Lower leg skin (tissue), 4 donors: ENCODE measurements at regions not wholly inside any gene's neighbourhood (a gene's known extent, or its start where the extent isn't known, plus 50 kb on each side); places are given as distances from the start of the nearest gene placed in this dataset.

ENCODE experiments used
- DNase-seq, 2 donors: peaks; one replicate each; pipeline ENCODE4 v3.0.0-alpha.2; 2019; ENCODE audit warnings: low spot score in 2 of 2
- H3K4me3 ChIP-seq: fragments of 200-600 bp; sonication (generic); 2 replicates; pipeline ENCODE4 v1.5.1; 2017; ENCODE audit warnings: mild to moderate bottlenecking, low read depth; ENCODE audit not compliant: poor library complexity, severe bottlenecking
- CTCF ChIP-seq, 3 donors: fragments of 450-650 bp; IDR thresholded peaks; one replicate each; pipeline ENCODE4 v1.5.1; 2016; ENCODE audit warnings: antibody characterized with exemption in 3 of 3, mild to moderate bottlenecking in 3 of 3, moderate library complexity in 2 of 3
- POLR2A ChIP-seq, 2 donors: fragments of 450-650 bp; IDR thresholded peaks; one replicate each; pipeline ENCODE4 v1.6.1; 2016 to 2017; ENCODE audit warnings: antibody characterized with exemption in 2 of 2, mild to moderate bottlenecking in 1 of 2, moderate library complexity in 1 of 2
- WGBS, 2 donors: methylation state at CpG; one replicate each; pipeline ENCODE4 v1.1.5; 2018; 5-methylcytosine and 5-hydroxymethylcytosine counted together
- intact Hi-C: fragments of 100-400 bp; cut with DNase I; formaldehyde crosslinking; loops from one replicate; pipeline ENCODE4 v1.15.0; 2023; ENCODE audit warnings: low total_unique reads

GRCh38 chr18:7395566-7395965 lies 164.7 kb downstream of the LRRC30 start:
- 34 to 35% methylated on average over 4 of the region's 4 CpGs for WGBS, 2 donors
- no peak for TF ChIP-seq POLR2A (IDR thresholded peaks at IDR 0.05)
- no peak for TF ChIP-seq CTCF (IDR thresholded peaks at IDR 0.05)
- H3K4me3 ChIP-seq: no peak overlapping the region
- DNase-seq: peak in 1 of 2 donors; percentile 35
- intact Hi-C loops: no loop called here

DNA sequence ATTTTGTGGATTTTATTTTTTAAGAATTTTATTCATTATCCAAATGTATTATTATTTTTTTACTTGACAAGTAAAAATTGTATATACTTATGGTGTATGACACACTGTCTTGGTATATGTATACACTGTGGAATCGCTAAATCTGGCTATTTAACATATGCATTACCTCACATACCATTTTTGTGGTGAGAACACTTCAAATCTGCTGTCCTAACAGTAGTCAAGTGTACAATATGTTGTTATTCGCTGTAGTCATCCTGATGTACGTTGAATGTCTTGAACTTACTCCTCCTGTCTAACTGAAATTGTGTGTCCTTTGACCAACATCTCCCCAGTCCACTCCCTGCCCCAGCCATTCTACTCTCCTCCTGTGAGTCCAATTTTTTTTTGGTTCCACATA lies 153.2 kb upstream of the PTPRM start:
- no peak for TF ChIP-seq POLR2A (IDR thresholded peaks at IDR 0.05)
- no peak for TF ChIP-seq CTCF (IDR thresholded peaks at IDR 0.05)
- H3K4me3 ChIP-seq: no peak overlapping the region
- intact Hi-C loops: no loop called here
- no peak for DNase-seq
- 88 to 90% methylated on average over 3 of the region's 3 CpGs for WGBS, 2 donors

DNA sequence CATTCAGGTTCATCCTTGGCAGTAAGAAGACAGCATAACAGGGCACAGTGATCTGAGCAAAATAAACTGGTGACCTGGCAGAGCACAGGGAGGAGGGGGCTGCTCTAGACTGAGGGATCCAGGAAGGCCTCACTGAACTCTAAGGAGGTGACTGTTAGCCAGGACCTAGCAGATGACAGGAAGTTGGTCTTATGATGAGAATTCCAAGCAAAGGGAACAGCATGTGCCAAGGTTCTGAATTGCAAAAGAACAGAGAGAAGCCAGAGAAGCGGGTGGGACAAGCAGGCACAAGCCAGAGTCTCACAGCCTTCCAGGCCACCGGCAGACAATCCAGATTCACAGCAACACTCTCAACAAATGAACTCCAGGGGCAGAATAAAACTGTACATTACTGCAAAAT lies 152.7 kb upstream of the PTPRM start:
- no peak overlapping the region for H3K4me3 ChIP-seq
- 23 to 27% methylated on average over 2 of the region's 2 CpGs for whole genome bisulfite sequencing, 2 donors
- no peak for TF ChIP-seq POLR2A (IDR thresholded peaks at IDR 0.05)
- TF ChIP-seq CTCF (IDR thresholded peaks at IDR 0.05): no peak
- peak; percentile 77 to 89 for DNase-seq
- intact Hi-C loops: no loop called here

DNA sequence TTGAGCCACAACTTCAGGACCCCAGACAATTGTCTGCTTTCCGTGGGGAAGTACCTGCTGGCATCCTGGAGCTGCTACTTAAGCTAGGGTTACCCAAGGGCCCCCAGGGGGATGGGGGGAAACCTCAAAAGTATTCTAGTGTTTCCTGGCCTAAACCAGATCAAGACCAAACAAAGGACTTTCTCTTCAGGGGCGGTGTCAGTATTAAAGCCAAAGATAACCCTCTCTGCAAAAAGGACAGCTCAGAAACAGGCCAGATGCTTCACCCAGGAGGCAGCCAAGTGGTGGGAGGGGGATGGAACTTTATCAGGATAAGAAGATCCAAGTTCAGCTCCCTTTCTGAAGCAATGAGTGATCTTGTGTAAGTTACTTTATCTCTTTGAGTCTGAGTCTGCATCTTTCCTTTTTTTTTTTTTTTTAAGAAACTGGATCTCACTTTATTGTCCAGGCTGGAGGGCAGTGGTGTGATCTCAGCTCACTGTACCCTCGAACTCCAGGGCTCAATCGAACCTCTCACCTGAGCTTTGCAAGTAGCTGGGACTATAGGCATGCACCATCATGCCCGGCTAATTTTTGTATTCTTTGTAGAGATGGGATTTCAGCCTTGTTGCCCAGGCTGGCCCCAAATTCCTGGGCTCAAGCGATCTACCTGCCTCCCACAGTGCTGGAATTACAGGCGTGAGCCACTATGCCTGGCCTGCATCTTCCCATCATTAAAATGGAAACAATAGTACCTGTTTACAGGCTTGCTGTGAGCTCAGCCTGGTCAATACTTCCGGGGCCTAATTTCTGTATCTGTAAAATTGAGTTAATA lies 151.8 kb upstream of the PTPRM start:
- intact Hi-C loops: no loop called here
- no peak for TF ChIP-seq POLR2A (IDR thresholded peaks at IDR 0.05)
- TF ChIP-seq CTCF (IDR thresholded peaks at IDR 0.05): no peak
- DNase-seq: peak in 1 of 2 donors; percentile 56
- 54 to 61% methylated on average over 8 of the region's 8 CpGs for WGBS, 2 donors
- no peak overlapping the region for H3K4me3 ChIP-seq

DNA sequence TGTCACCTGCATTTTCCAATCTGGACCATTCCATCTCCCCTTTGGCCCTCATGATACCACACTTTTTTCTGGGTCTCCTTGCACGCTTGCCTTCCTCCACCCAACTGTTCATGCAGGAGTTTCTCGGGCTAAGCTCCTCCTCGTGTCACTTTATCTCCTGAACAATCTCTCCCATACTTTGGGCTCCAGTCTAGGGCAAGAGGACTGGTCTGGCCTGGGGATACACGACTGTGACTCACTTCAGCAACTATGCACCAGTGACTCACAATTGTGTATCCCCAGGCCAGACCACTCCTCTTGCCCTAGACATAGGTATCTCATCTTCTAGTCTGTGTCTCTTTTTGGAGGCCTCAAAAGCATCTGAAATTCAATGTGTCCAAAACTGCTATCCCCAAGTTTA lies 149.4 kb upstream of the PTPRM start:
- intact Hi-C loops: no loop called here
- WGBS, 2 donors: 48 to 55% methylated on average over 4 of the region's 4 CpGs
- peak in 1 of 2 donors; percentile 33 for DNase-seq
- TF ChIP-seq CTCF (IDR thresholded peaks at IDR 0.05) (no peak), POLR2A (IDR thresholded peaks at IDR 0.05) (no peak)
- no peak overlapping the region for H3K4me3 ChIP-seq

GRCh38 chr18:7429831-7430230 lies 137.3 kb upstream of the PTPRM start:
- no peak for TF ChIP-seq POLR2A (IDR thresholded peaks at IDR 0.05)
- no peak for TF ChIP-seq CTCF (IDR thresholded peaks at IDR 0.05)
- 88 to 89% methylated on average over 3 of the region's 3 CpGs for WGBS, 2 donors
- H3K4me3 ChIP-seq: no peak overlapping the region
- no peak for DNase-seq
- intact Hi-C loops: no loop called here
